ENCODE measurements at regions not wholly inside any gene's neighbourhood (a gene's known extent, or its start where the extent isn't known, plus 50 kb on each side); places are given as distances from the start of the nearest gene placed in this dataset.

DNA sequence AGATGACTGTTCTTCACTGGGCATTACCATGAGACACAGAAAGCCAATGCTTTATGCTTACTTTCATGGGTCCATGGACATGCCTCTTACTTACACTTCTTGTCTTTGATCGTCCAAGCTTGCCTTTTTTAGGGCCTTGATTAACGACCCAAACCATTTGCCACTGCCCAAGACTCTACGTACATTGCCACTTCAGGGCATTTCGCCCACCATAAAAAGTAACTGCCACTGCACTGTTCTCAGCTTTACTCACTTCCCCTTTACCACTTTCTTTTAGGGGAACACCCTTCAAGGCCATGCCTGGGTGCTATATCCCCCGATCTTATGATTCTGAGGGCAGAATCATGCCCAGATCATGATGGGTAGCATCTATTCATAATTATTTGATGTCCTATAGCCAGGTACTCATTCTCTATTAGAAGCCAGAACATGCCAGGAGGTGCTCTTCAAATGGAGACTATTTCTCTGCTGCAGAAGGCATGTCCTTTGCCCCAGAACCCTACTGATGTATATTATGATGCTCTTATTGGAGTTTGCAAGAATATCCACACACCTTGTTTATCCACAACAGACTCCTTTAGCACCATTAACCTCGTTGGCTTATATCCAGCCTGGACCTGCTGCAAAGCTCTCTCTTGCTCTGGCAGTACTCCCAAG is 64.1 kb upstream of the RAD23B start:
- no peak overlapping the region for H3K4me3 Mint-ChIP-seq
- H3K9me3 Mint-ChIP-seq (ENCODE audit: insufficient read depth): no peaks in the 10 kb centered on the region
- H3K27me3 Mint-ChIP-seq (ENCODE audit: low read depth): peaks cover 5% of the 10 kb centered on the region
- POLR2A ChIA-PET: no interaction called here
- no peak overlapping the region for H3K27ac Mint-ChIP-seq
- CTCF ChIA-PET: no interaction called here
- no peak for DNase-seq
- H3K36me3 Mint-ChIP-seq (ENCODE audit: low read depth): no peaks in the 10 kb centered on the region
- ATAC-seq: no peak
- H3K4me1 Mint-ChIP-seq (ENCODE audit: low read depth): peaks cover 4% of the 10 kb centered on the region

DNA sequence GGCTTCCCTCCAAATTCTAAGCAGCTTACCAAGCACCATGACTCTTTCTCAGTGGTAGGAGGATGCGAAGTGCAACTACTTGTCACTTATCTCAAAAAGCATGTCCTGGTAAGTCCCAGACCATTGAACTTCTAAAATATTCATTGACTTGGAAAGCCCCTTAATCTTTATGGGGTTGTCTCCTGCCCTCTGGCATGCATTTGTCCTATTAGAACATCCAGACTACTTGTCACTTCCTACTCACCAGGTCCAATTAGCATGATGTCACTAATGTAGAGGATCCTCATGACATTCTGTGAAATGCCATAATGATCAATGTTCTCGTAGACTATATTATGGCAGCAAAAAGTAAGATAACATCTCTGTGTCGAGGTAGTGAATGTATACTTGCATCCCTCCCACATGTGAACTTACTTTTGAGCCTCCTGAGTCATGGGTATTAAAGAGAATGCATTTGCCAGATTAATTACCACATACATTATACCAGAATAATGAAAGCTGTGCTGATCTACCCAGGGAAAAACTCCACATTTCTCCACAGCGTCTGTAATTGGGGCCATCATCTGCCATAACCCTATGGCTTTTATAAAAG is 63.5 kb upstream of the RAD23B start:
- ATAC-seq: no peak

DNA sequence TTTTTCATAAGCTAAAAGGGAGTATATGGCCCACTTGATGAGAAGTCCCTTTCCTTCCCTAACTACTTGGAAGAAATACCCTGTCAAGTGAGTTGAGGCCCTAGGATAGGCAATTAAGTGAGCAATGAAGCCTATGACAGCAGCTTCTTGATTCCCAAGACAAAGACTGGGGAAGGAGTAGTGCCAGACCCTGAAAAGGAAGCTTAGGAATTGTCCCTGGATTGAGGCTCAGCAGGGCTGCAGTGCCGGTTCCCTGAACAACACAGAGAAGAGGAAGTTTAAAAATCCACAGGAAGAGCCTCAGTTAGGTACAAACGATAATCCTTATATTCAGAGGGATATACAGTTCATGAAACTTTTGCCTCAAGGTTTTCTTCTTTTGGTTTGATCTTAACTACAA is 61.8 kb upstream of the RAD23B start:
- Mint-ChIP-seq H3K9me3 (ENCODE audit: insufficient read depth) (no peaks in the 10 kb centered on the region), H3K27ac (no peak overlapping the region), H3K36me3 (ENCODE audit: low read depth) (no peaks in the 10 kb centered on the region), H3K4me3 (no peak overlapping the region), H3K4me1 (ENCODE audit: low read depth) (no peaks in the 10 kb centered on the region), H3K27me3 (ENCODE audit: low read depth) (peaks cover 12% of the 10 kb centered on the region)
- POLR2A ChIA-PET: no interaction called here
- DNase-seq (no peak), ATAC-seq (no peak)
- CTCF ChIA-PET: no interaction called here

More for the DNA sequence above, 63.5 kb upstream of the RAD23B start:
- peaks cover 3% of the 10 kb centered on the region for H3K4me1 Mint-ChIP-seq (ENCODE audit: low read depth)
- H3K27ac Mint-ChIP-seq: no peak overlapping the region
- H3K4me3 Mint-ChIP-seq: no peak overlapping the region
- peaks cover 5% of the 10 kb centered on the region for H3K27me3 Mint-ChIP-seq (ENCODE audit: low read depth)
- H3K9me3 Mint-ChIP-seq (ENCODE audit: insufficient read depth): no peaks in the 10 kb centered on the region
- no peaks in the 10 kb centered on the region for H3K36me3 Mint-ChIP-seq (ENCODE audit: low read depth)
- DNase-seq: no peak
- POLR2A ChIA-PET: no interaction called here
- CTCF ChIA-PET: no interaction called here

DNA sequence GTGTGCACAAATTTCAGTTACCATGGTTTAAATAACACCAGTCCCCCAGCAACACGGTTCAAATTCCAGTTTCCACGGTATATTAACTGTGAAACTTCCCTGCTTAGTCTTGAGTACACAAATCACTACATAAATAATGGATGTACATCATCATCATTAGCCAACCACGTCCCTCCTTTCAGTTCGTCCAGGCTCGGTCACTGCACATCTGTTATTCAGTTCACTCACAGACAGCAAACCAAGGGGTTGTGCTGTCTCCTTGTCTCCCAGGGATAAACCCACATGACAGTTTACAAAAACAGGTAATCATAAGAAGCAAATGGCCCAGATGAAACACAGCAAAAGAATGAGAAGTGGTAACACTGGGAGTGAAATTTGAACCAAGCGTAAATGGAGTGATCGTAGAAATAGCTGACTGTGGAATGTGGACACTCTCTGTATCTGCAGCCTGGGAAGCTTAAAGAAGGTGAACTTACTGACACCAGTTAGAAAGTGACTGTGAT is 61.0 kb upstream of the RAD23B start:
- POLR2A ChIA-PET: no interaction called here
- H3K36me3 Mint-ChIP-seq (ENCODE audit: low read depth): no peaks in the 10 kb centered on the region
- H3K4me3 Mint-ChIP-seq: no peak overlapping the region
- CTCF ChIA-PET: interaction anchor here (1.0 to 2.2 kb wide), 2 partner anchors 18 to 119 kb away, joined by 3 to 4 read pairs; no protein-coding TSS in a partner anchor
- ATAC-seq (no peak), DNase-seq (no peak)
- H3K27ac Mint-ChIP-seq: no peak overlapping the region
- H3K9me3 Mint-ChIP-seq (ENCODE audit: insufficient read depth): no peaks in the 10 kb centered on the region
- H3K27me3 Mint-ChIP-seq (ENCODE audit: low read depth): peaks cover 14% of the 10 kb centered on the region
- H3K4me1 Mint-ChIP-seq (ENCODE audit: low read depth): no peaks in the 10 kb centered on the region

DNA sequence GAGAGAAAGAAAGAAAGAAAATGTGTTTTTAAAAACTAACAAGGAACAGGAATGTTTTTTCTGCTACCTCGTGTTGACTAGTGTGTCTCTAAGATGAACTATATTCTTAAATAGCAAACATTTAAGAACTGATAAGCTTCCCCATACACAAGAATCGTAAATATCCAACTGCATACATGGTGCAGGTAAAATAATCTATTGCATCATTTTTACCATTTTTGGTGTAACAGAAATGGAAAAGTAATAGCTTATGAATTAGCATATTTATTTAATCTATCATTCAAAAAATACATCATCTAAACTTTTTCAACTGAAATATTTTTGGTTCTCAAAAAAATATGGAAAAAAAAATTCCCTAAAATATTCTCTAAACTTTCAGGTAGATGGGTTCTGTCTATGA is 59.7 kb upstream of the RAD23B start:
- Mint-ChIP-seq H3K4me1 (ENCODE audit: low read depth) (no peaks in the 10 kb centered on the region), H3K4me3 (no peak overlapping the region), H3K36me3 (ENCODE audit: low read depth) (no peaks in the 10 kb centered on the region), H3K27ac (no peak overlapping the region), H3K27me3 (ENCODE audit: low read depth) (peaks cover 21% of the 10 kb centered on the region), H3K9me3 (ENCODE audit: insufficient read depth) (no peaks in the 10 kb centered on the region)
- DNase-seq (no peak), ATAC-seq (no peak)
- POLR2A ChIA-PET: no interaction called here
- CTCF ChIA-PET: interaction anchor here (2.2 kb wide), 1 partner anchor 118 kb away, joined by 4 read pairs; no protein-coding TSS in a partner anchor

DNA sequence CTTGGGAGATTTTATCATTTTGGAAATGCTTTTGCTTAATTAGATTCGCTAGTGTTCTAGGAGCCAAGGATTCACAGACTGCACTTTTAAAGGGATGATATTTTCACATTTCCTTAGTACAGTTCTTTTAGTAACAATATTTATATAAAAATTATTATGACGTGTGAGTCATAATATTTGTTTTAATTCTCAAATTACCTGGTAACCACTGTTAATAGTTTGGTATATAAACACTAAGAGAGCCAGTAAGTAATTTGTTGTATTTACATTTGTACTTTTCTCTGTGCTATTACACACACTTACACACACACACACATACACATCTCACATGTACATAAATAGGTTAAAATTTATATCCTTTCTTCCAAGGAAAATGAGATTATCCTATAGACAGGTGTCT is 58.8 kb upstream of the RAD23B start:
- no peak for ATAC-seq
- Mint-ChIP-seq H3K9me3 (ENCODE audit: insufficient read depth) (no peaks in the 10 kb centered on the region), H3K4me3 (no peak overlapping the region), H3K27me3 (ENCODE audit: low read depth) (peaks cover 28% of the 10 kb centered on the region), H3K27ac (no peak overlapping the region), H3K4me1 (ENCODE audit: low read depth) (no peaks in the 10 kb centered on the region), H3K36me3 (ENCODE audit: low read depth) (no peaks in the 10 kb centered on the region)
- ChIA-PET CTCF (no interaction called here), POLR2A (no interaction called here)
- no peak for DNase-seq

DNA sequence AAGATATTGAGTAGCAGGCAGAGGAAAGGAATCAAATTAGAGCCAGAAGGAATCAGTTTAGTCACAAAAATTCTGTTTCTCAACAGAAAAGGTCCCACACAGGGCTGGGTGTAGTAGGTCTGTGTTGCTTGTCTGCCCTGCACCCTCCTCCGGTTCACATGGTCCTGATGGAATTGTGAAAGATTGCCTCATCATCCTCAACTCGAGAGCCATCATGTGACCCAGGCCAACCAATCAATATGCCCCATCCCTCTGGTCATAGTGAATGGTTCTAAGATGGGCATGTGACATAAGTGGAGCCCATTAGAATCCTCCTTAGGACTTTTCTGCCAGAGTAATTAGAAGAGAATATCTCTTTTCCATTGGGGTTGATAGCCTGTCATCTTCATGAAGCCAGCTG is 56.7 kb upstream of the RAD23B start:
- Mint-ChIP-seq H3K4me3 (no peak overlapping the region), H3K9me3 (ENCODE audit: insufficient read depth) (no peaks in the 10 kb centered on the region), H3K36me3 (ENCODE audit: low read depth) (no peaks in the 10 kb centered on the region), H3K4me1 (ENCODE audit: low read depth) (no peaks in the 10 kb centered on the region), H3K27ac (no peak overlapping the region), H3K27me3 (ENCODE audit: low read depth) (peaks cover 44% of the 10 kb centered on the region)
- ChIA-PET CTCF (interaction anchor here (1.2 kb wide), 1 partner anchor 9 kb away, joined by 3 read pairs; no protein-coding TSS in a partner anchor), POLR2A (no interaction called here)
- DNase-seq (no peak), ATAC-seq (no peak)

DNA sequence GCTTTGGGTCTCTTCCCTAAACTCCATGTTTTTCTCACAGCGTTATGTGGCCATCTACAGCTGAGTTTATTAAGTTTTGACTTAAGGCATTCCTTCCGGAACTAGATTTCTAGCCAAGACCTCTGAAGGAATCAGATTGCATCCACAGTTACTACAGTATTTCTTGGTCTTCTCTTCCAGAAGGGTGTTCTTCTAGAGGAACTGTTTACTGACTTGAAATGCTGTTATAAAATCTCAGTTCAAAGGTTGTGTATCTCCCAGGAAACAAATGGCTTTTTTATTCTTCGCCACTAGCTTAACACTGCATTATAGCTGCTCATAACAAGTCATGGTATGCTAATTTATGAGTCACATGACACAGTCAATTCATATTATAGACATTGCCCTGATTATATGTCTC is 55.3 kb upstream of the RAD23B start:
- no peaks in the 10 kb centered on the region for H3K9me3 Mint-ChIP-seq (ENCODE audit: insufficient read depth)
- POLR2A ChIA-PET: no interaction called here
- no peak overlapping the region for H3K4me3 Mint-ChIP-seq
- CTCF ChIA-PET: interaction anchor here (1.1 to 1.2 kb wide), 2 partner anchors 10 kb away, joined by 3 to 4 read pairs; no protein-coding TSS in a partner anchor
- no peak for DNase-seq
- H3K4me1 Mint-ChIP-seq (ENCODE audit: low read depth): no peaks in the 10 kb centered on the region
- H3K27me3 Mint-ChIP-seq (ENCODE audit: low read depth): peaks cover 48% of the 10 kb centered on the region
- no peak for ATAC-seq
- H3K36me3 Mint-ChIP-seq (ENCODE audit: low read depth): no peaks in the 10 kb centered on the region
- no peak overlapping the region for H3K27ac Mint-ChIP-seq

DNA sequence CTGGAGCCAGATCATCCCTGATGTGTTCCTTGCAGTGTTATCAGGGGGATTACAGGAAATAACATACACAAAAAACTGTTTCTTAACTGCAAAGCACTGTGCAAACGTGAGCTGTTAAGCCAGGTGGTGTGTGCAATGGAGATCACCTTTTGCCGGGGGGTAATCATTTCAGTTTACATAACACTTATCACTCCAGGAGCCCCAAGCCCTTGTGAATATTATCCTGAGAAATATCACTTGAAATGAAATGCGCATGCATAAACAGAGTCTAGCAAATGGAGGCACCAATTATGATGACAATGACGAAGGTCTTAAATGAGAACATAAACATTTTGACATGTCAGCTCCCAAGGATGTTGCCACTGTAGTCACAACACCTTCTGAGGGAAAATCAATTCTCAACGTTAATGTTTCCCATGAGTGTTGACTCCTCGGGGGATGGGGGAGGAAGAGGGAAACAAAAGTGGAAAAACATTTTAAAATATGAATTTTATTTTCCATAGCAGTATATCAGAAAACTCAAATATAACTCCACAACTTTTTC is 54.5 kb upstream of the RAD23B start:
- ATAC-seq (no peak), DNase-seq (no peak)
- Mint-ChIP-seq H3K4me3 (no peak overlapping the region), H3K27ac (no peak overlapping the region), H3K27me3 (ENCODE audit: low read depth) (peaks cover 52% of the 10 kb centered on the region), H3K9me3 (ENCODE audit: insufficient read depth) (no peaks in the 10 kb centered on the region), H3K4me1 (ENCODE audit: low read depth) (no peaks in the 10 kb centered on the region), H3K36me3 (ENCODE audit: low read depth) (no peaks in the 10 kb centered on the region)
- POLR2A ChIA-PET: interaction anchor here (0.6 kb wide), 1 partner anchor 328 kb away, joined by 3 read pairs; no protein-coding TSS in a partner anchor
- CTCF ChIA-PET: no interaction called here

DNA sequence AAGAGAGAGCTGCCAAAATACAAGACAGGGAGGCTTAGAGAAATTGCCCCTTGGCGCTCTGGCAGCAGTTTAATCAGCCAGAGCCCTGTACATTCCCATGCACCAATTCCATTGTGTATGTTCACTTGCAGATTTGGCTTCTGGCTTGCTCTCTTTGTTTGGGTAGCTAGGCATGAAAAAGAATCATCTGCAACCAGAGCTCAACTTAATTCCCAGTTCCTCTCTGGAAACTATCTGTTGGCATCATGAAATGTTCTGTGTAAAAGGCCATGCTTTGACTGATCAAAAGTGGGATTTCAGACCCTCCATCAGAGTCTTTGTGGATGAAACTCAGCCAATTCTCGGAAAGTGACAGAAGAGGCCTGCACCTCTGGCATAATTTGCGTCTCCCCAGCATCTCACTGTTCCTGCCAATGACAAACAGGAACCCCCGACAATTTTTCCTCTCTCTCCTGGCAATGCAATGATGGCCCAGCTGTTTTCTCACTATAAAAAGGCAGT is 53.8 kb upstream of the RAD23B start:
- no peak overlapping the region for H3K27ac Mint-ChIP-seq
- no peaks in the 10 kb centered on the region for H3K36me3 Mint-ChIP-seq (ENCODE audit: low read depth)
- no peak for DNase-seq
- no peaks in the 10 kb centered on the region for H3K4me1 Mint-ChIP-seq (ENCODE audit: low read depth)
- ChIA-PET POLR2A (no interaction called here), CTCF (interaction anchor here (0.6 kb wide), 1 partner anchor 49 kb away, joined by 3 read pairs; no protein-coding TSS in a partner anchor)
- no peak for ATAC-seq
- H3K9me3 Mint-ChIP-seq (ENCODE audit: insufficient read depth): no peaks in the 10 kb centered on the region
- no peak overlapping the region for H3K4me3 Mint-ChIP-seq
- peaks cover 52% of the 10 kb centered on the region for H3K27me3 Mint-ChIP-seq (ENCODE audit: low read depth)
